ENCODE measurements at regions not wholly inside any gene's neighbourhood (a gene's known extent, or its start where the extent isn't known, plus 50 kb on each side); places are given as distances from the start of the nearest gene placed in this dataset.
A peak's percentile ranks its signal among the peaks of the same experiment; 100 is the strongest.

- intact Hi-C loops (cut with DNase I): no loop called here
- H3K27ac ChIP-seq: no peak overlapping the region
- no peaks in the 10 kb centered on the region for H3K27me3 ChIP-seq
- ATAC-seq (no peak), DNase-seq (peak; percentile 22 to 67 (median 38))
- WGBS, 2 donors: 67 to 88% methylated on average over 4 of the region's 4 CpGs
- H3K36me3 ChIP-seq (replicated peaks in 1 of 2; ENCODE audit: insufficient read depth in 1 of 2, low read depth in 2 of 2): no peaks in the 10 kb centered on the region
- peaks cover 8% of the 10 kb centered on the region for H3K4me1 ChIP-seq
- H3K4me3 ChIP-seq: no peak overlapping the region
- H3K9me3 ChIP-seq: no peaks in the 10 kb centered on the region
- TF ChIP-seq POLR2A (IDR thresholded peaks at IDR 0.05) (no peak), CTCF (IDR thresholded peaks at IDR 0.05) (no peak)
Observed at GRCh38 chr2:56444339-56444738, 260.5 kb downstream of the CCDC85A start.

- Histone ChIP-seq H3K4me1 (peaks cover 8% of the 10 kb centered on the region), H3K27ac (peak overlapping the region; percentile 46 to 74 (median 58)), H3K4me3 (no peak overlapping the region), H3K36me3 (replicated peaks in 1 of 2; ENCODE audit: insufficient read depth in 1 of 2, low read depth in 2 of 2) (no peaks in the 10 kb centered on the region), H3K27me3 (no peaks in the 10 kb centered on the region), H3K9me3 (no peaks in the 10 kb centered on the region)
- DNase-seq (no peak), ATAC-seq (peak; percentile 58)
- TF ChIP-seq CTCF (IDR thresholded peaks at IDR 0.05): no peak
- WGBS, 2 donors: 15 to 22% methylated on average over 5 of the region's 5 CpGs
- intact Hi-C loops (cut with DNase I): no loop called here
Observed at GRCh38 chr2:56448403-56449001, 264.7 kb downstream of the CCDC85A start.

- ATAC-seq (peak; percentile 98), DNase-seq (peak; percentile 77 to 93 (median 93))
- TF ChIP-seq POLR2A (IDR thresholded peaks at IDR 0.05) (no peak), CTCF (IDR thresholded peaks at IDR 0.05) (no peak)
- WGBS, 2 donors: 7 to 14% methylated on average over 8 of the region's 8 CpGs
- Histone ChIP-seq H3K36me3 (replicated peaks in 1 of 2; ENCODE audit: insufficient read depth in 1 of 2, low read depth in 2 of 2) (no peaks in the 10 kb centered on the region), H3K4me1 (peaks cover 8% of the 10 kb centered on the region), H3K9me3 (no peaks in the 10 kb centered on the region), H3K4me3 (no peak overlapping the region), H3K27me3 (no peaks in the 10 kb centered on the region), H3K27ac (peak overlapping the region in 3 of 4 donors; percentile 46 to 74 (median 62))
- intact Hi-C loops (cut with DNase I): no loop called here
Observed at GRCh38 chr2:56449002-56449431, 265.2 kb downstream of the CCDC85A start.

GRCh38 chr2:56449449-56449860 is 265.7 kb downstream of the CCDC85A start:
- no peaks in the 10 kb centered on the region for H3K9me3 ChIP-seq
- DNase-seq (no peak), ATAC-seq (peak; percentile 9)
- TF ChIP-seq CTCF (IDR thresholded peaks at IDR 0.05) (no peak), POLR2A (IDR thresholded peaks at IDR 0.05) (no peak)
- H3K36me3 ChIP-seq (replicated peaks in 1 of 2; ENCODE audit: insufficient read depth in 1 of 2, low read depth in 2 of 2): no peaks in the 10 kb centered on the region
- whole genome bisulfite sequencing, 2 donors: 6 to 17% methylated on average over 2 of the region's 2 CpGs
- intact Hi-C loops (cut with DNase I): no loop called here
- H3K4me1 ChIP-seq: peaks cover 8% of the 10 kb centered on the region
- H3K27ac ChIP-seq: peak overlapping the region in 3 of 4 donors; percentile 46 to 74 (median 62)
- no peaks in the 10 kb centered on the region for H3K27me3 ChIP-seq
- H3K4me3 ChIP-seq: no peak overlapping the region

GRCh38 chr2:56450047-56450446 is 266.3 kb downstream of the CCDC85A start:
- intact Hi-C loops (cut with DNase I): no loop called here

More at GRCh38 chr2:56450047-56450446, 266.3 kb downstream of the CCDC85A start:
- 45 to 100% methylated on average over 1 of the region's 1 CpG for WGBS, 2 donors
- H3K4me3 ChIP-seq: no peak overlapping the region
- ATAC-seq: no peak
- H3K36me3 ChIP-seq (replicated peaks in 1 of 2; ENCODE audit: insufficient read depth in 1 of 2, low read depth in 2 of 2): no peaks in the 10 kb centered on the region
- DNase-seq: no peak
- H3K9me3 ChIP-seq: no peaks in the 10 kb centered on the region
- TF ChIP-seq POLR2A (IDR thresholded peaks at IDR 0.05) (no peak), CTCF (IDR thresholded peaks at IDR 0.05) (no peak)
- H3K4me1 ChIP-seq: peaks cover 8% of the 10 kb centered on the region
- H3K27me3 ChIP-seq: no peaks in the 10 kb centered on the region
- H3K27ac ChIP-seq: peak overlapping the region in 1 of 4 donors; percentile 74
